ENCODE measurements at regions not wholly inside any gene's neighbourhood (a gene's known extent, or its start where the extent isn't known, plus 50 kb on each side); places are given as distances from the start of the nearest gene placed in this dataset.

DNA sequence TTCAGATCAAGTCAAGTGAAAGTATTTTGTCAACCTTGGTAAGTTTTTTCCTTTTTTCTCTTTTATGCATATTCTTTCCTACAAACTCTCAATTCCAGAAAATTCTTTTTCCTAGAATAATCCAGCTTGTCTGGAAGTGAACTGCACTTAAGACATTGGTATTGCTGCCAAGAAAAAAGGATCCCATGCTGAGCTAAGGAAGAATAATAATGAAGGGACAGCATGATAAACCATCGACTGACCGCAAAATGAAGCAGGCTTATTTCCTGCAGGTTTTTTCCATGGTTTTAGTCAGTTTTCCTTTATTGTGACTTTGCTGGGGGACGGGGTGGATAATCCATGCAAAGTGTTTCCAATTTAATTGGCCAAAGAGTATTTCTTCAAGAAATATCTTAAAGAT lies 857.6 kb upstream of the SLC35B3 start:
- TF ChIP-seq, protein P1, sequence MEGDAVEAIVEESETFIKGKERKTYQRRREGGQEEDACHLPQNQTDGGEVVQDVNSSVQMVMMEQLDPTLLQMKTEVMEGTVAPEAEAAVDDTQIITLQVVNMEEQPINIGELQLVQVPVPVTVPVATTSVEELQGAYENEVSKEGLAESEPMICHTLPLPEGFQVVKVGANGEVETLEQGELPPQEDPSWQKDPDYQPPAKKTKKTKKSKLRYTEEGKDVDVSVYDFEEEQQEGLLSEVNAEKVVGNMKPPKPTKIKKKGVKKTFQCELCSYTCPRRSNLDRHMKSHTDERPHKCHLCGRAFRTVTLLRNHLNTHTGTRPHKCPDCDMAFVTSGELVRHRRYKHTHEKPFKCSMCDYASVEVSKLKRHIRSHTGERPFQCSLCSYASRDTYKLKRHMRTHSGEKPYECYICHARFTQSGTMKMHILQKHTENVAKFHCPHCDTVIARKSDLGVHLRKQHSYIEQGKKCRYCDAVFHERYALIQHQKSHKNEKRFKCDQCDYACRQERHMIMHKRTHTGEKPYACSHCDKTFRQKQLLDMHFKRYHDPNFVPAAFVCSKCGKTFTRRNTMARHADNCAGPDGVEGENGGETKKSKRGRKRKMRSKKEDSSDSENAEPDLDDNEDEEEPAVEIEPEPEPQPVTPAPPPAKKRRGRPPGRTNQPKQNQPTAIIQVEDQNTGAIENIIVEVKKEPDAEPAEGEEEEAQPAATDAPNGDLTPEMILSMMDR (conservative IDR thresholded peaks at IDR 0.05 in 1 of 2, IDR thresholded peaks at IDR 0.05 in 1 of 2; ENCODE audit: extremely low read depth in 1 of 2, insufficient read depth in 1 of 2, low read depth in 1 of 2, low read length in 2 of 2) = no peak
- no peak for TF ChIP-seq EZH2 (IDR thresholded peaks at IDR 0.05; ENCODE audit: borderline replicate concordance, low read length)

Measured in mammary epithelial cell (primary cell).